Embryonic facial prominence (tissue), 1 donor: ENCODE measurements at regions not wholly inside any gene's neighbourhood (a gene's known extent, or its start where the extent isn't known, plus 50 kb on each side); places are given as distances from the start of the nearest gene placed in this dataset.
"Not testable (repeated sequence)": the region's sequence is repeated elsewhere in the genome, so short reads cannot be mapped to it uniquely, and the experiment has no call there.

Source experiments
- DNase-seq: peaks from one replicate; pipeline ENCODE4 v3.0.0-alpha.2; 2016; ENCODE audit errors: extremely low spot score

GRCh38 chr13:107822006-107822405, 393.3 kb downstream of the LIG4 start:
- no peak for DNase-seq

- no peak for DNase-seq
These were observed 393.8 kb downstream of the LIG4 start for GRCh38 chr13:107821492-107821891.

- DNase-seq = no peak
These were observed 396.3 kb downstream of the LIG4 start for GRCh38 chr13:107819071-107819470.

GRCh38 chr13:107817647-107818287, 397.6 kb downstream of the LIG4 start:
- DNase-seq = no peak

GRCh38 chr13:107812014-107812412, 403.3 kb downstream of the LIG4 start:
- DNase-seq = no peak

GRCh38 chr13:107811233-107812013, 403.9 kb downstream of the LIG4 start:
- DNase-seq = no peak

- DNase-seq = no peak
These were observed 406.2 kb downstream of the LIG4 start for GRCh38 chr13:107809125-107809524.

- DNase-seq = no peak
These were observed 406.9 kb downstream of the LIG4 start for GRCh38 chr13:107808389-107808788.

GRCh38 chr13:107807306-107808073, 407.8 kb downstream of the LIG4 start:
- DNase-seq = no peak

GRCh38 chr13:107806726-107807125, 408.6 kb downstream of the LIG4 start:
- no peak for DNase-seq

- no peak for DNase-seq
These were observed 411.4 kb downstream of the LIG4 start for GRCh38 chr13:107803822-107804495.

GRCh38 chr13:107801621-107802020, 413.7 kb downstream of the LIG4 start:
- DNase-seq = no peak

GRCh38 chr13:107799001-107799400, 416.3 kb downstream of the LIG4 start:
- no peak for DNase-seq

- no peak for DNase-seq
These were observed 424.9 kb downstream of the LIG4 start for GRCh38 chr13:107790397-107790796.

- no peak for DNase-seq
These were observed 426.7 kb downstream of the LIG4 start for GRCh38 chr13:107788464-107789165.

GRCh38 chr13:107782646-107783045, 432.7 kb downstream of the LIG4 start:
- DNase-seq = not testable (repeated sequence)

- no peak for DNase-seq
These were observed 437.2 kb downstream of the LIG4 start for GRCh38 chr13:107778094-107778493.

GRCh38 chr13:107770541-107770940, 444.8 kb downstream of the LIG4 start:
- no peak for DNase-seq

GRCh38 chr13:107767119-107767518, 448.2 kb downstream of the LIG4 start:
- DNase-seq = no peak

- no peak for DNase-seq
These were observed 449.5 kb downstream of the LIG4 start for GRCh38 chr13:107765724-107766401.

- DNase-seq = no peak
These were observed 451.3 kb downstream of the LIG4 start for GRCh38 chr13:107764046-107764445.
